Kidney epithelial cell (primary cell): ENCODE measurements at regions not wholly inside any gene's neighbourhood (a gene's known extent, or its start where the extent isn't known, plus 50 kb on each side); places are given as distances from the start of the nearest gene placed in this dataset.

Source experiments
- DNase-seq: peaks from one replicate; pipeline ENCODE4 v3.0.0-alpha.2; 2010; ENCODE audit warnings: low read depth
- H3K27me3 ChIP-seq: 2 replicates; pipeline ENCODE4 v1.6.0; 2011; ENCODE audit warnings: low read length; ENCODE audit not compliant: control insufficient read depth, insufficient read depth
- H3K36me3 ChIP-seq: 2 replicates; pipeline ENCODE4 v1.5.1; 2011; ENCODE audit warnings: low read length; ENCODE audit not compliant: control insufficient read depth, insufficient read depth
- H3K4me3 ChIP-seq: 2 replicates; pipeline ENCODE4 v1.5.1; 2011; ENCODE audit warnings: low read depth, mild to moderate bottlenecking, control low read depth, low read length
- CTCF ChIP-seq: IDR thresholded peaks from 2 replicates; pipeline ENCODE4 v1.5.1; 2011; ENCODE audit warnings: mild to moderate bottlenecking, moderate library complexity, low read length, control low read depth, inconsistent platforms; ENCODE audit not compliant: insufficient read depth, poor library complexity, severe bottlenecking

- Histone ChIP-seq H3K36me3 (no peaks in the 10 kb centered on the region), H3K4me3 (no peak overlapping the region), H3K27me3 (no peaks in the 10 kb centered on the region)
- TF ChIP-seq CTCF: no peak
- no peak for DNase-seq
Observed at GRCh38 chr18:32577561-32577960, 106.9 kb upstream of the GAREM1 start.

GRCh38 chr18:32576296-32576916 lies 105.7 kb upstream of the GAREM1 start:
- H3K4me3 ChIP-seq: no peak overlapping the region
- H3K36me3 ChIP-seq: no peaks in the 10 kb centered on the region
- TF ChIP-seq CTCF: peak; percentile 88
- H3K27me3 ChIP-seq: no peaks in the 10 kb centered on the region
- DNase-seq: peak; percentile 25

- Histone ChIP-seq H3K27me3 (no peaks in the 10 kb centered on the region), H3K4me3 (no peak overlapping the region), H3K36me3 (no peaks in the 10 kb centered on the region)
- DNase-seq: no peak
- TF ChIP-seq CTCF: no peak
Observed at GRCh38 chr18:32566960-32567359, 96.3 kb upstream of the GAREM1 start.

- no peak for DNase-seq
- no peaks in the 10 kb centered on the region for H3K27me3 ChIP-seq
- H3K4me3 ChIP-seq: no peak overlapping the region
- TF ChIP-seq CTCF: no peak
- H3K36me3 ChIP-seq: no peaks in the 10 kb centered on the region
Observed at GRCh38 chr18:32553640-32554365, 83.1 kb upstream of the GAREM1 start.

GRCh38 chr18:32553174-32553573 lies 82.5 kb upstream of the GAREM1 start:
- DNase-seq: no peak
- H3K27me3 ChIP-seq: no peaks in the 10 kb centered on the region
- no peak overlapping the region for H3K4me3 ChIP-seq
- TF ChIP-seq CTCF: no peak
- H3K36me3 ChIP-seq: no peaks in the 10 kb centered on the region

GRCh38 chr18:32552421-32553030 lies 81.8 kb upstream of the GAREM1 start:
- Histone ChIP-seq H3K27me3 (no peaks in the 10 kb centered on the region), H3K36me3 (no peaks in the 10 kb centered on the region), H3K4me3 (no peak overlapping the region)
- DNase-seq: no peak
- TF ChIP-seq CTCF: peak; percentile 58
